Anterior cingulate cortex (tissue), 58 donors: ENCODE measurements at regions not wholly inside any gene's neighbourhood (a gene's known extent, or its start where the extent isn't known, plus 50 kb on each side); places are given as distances from the start of the nearest gene placed in this dataset.

Experiments used
- DNase-seq, 58 donors: peaks; one replicate each; lab custom pipeline; 2025; lab: John Stamatoyannopoulos, UW

DNA sequence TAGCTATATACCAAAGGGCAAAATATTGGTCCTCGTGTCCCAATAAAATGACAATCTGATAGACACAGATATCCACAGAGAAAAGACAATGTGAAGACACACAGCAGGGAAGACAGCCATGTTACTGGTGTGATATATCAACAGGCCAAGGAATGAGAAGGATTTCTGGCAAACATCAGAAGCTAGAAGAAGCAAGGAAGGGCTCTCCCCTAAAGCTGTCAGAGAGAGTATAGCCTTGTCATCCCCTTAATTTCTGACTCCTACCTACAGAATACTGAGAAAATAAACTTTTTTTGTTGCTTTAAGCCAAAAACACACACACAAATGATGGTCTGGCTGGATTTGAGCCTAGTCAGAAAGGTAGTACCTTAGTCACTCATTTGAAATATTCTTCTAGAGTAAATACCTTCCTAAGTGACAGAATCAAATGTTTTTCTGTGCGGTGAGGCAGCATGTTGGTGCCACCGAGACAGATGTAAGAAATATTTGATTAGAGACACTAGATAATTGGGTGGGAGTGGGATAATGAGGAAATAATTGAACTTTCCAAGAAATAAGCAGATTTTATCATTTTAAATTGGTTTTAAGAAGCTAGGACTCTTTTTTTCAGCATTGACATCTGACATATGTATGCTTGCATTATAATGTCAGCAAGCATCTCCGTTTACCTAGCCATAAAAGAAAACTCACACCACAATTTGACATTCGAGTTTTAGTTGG is 123.4 kb upstream of the TFAP2D start:
- DNase-seq, result no peak

DNA sequence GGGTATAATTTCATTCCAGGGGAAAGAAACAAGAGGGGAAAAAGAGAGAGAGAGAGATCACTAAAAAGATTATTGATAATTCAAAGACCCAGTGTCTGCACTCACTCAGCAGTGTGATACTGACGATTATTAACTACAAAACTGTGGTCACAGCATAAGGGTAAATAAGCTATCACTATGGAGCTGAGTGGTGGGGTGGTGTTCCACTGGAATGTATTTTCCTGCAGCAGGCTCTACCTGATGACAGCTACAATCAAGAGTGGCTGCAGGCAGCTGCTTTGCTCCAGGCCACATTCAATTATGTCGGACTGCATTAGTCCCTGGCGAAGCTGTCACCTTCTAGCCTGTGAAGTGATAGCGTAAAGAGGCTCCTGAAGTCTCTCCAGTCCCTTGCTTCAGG is 122.2 kb upstream of the TFAP2D start:
- DNase-seq, result no peak

DNA sequence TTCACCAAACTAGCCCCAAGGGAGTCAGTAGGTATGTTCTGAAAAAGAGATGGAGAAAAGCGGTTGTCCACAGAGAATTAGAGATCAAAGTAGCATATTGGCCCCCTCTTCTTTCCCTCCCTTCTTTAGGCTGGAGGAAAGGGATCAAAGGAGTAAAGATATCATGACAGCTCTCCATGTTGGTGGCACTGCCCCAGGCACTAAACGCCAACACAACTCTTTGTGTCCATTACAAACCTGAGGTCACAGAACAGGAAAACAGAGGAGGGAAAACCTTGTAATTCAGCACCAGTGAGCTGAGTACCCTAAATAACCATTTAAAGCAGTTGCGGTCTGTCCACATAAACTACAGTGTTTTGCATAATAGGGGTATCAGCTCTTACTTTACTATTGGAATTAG is 113.0 kb upstream of the TFAP2D start:
- no peak for DNase-seq

DNA sequence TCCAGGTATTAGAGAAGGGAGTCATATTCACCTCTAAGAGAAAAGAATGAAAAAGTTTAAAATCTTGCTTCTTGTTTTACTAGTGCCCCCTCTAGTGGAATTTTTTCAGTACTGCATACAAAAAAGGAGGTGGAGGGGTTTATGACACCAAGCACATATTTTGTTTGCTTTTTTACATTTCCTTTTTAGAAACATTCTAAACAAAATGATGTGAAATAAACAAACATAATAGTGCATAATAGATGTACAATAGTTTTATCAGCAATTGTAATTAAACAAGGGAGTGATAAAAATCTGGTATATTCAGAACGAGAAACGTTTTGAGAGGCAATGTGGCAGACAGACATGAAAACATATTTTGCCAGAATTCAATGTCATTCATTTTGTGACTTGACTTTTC is 111.0 kb upstream of the TFAP2D start:
- no peak for DNase-seq

DNA sequence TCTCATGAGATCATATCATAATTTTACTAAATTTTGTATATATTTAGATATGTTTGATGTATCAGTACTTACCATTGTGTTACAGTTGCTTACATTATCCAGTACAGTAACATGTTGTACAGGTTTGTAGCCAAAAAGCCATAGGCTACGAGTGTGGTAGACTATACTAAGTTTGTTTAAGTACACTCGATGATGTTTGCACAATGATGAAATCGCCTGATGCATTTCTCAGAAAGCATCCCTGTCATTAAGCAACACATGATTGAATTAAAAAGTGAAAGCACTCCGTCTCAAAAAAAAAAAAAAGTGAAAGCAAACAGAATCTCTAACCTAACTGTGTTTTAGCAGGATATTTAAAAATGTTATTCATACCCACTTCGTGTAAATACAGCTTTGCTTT is 104.9 kb upstream of the TFAP2D start:
- no peak for DNase-seq

DNA sequence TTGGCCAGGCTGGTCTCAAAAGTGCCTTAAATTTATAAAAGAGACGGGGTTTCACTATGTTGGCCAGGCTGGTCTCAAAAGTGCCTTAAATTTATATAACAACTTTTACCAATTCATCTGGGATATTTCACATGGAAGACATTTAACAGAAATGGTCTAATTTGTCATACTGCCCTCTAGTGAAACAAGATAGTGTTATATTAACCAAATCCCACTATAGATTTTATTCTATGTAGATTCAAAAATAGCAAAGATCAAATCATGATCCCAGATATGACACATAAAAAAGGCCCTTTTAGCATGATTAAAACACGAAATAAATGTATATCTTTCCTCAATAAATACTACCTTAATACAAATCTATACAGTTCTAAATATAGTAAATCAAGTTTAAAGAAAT is 102.8 kb upstream of the TFAP2D start:
- no peak for DNase-seq

DNA sequence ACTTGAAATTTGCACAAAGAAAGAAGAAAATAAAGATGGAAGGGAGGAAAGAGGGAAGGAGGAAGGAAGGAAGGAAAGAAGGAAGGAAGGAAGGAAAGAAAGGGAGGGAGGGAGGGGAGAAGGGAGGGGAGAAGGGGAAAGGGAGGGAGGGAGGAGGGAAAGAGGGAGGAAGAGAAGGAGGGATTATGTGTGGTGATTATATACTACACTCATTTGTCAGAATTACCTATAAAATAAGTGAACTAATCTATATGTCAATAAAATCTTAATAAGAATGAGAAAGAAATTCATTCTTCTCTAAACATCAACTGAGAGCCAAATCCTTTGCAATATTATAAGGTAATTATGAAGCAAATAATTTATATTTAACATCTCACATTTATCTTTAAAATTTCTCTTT is 77.9 kb upstream of the TFAP2D start:
- no peak for DNase-seq

DNA sequence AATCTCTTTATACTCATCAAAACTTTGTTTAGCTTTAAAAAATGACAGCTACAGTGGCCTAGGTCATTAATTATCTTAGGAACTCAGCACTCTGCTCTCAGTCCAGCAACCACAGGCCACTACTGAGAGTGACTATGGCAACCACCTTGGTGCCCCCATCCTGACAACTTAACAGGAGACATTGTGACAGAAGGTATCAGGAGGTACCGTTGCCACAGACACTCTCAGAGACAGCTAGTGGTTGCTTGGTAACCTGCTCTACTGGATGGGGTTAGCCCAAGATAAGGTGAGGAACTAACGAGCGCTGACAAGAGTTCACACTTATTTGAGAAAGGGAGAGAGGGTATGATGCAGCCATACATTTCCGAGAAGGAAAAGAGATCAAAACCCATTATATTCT is 76.1 kb upstream of the TFAP2D start:
- no peak for DNase-seq

DNA sequence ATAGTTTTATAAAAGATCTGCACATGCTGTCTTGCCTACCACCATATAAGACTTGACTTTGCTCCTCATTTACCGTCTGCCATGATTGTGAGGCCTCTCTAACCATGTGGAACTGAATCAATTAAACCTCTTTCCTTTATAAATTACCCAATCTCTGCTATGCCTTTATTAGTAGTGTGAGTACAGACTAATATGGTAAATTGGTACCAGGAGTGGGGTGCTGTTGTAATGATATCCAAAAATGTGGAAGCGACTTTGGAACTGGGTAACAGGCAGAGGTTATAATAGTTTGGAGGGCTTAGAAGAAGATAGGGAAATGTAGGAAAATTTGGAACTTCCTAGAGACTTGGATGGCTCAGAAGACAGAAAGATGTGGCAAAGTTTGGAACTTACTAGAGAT is 64.2 kb upstream of the TFAP2D start:
- no peak for DNase-seq

DNA sequence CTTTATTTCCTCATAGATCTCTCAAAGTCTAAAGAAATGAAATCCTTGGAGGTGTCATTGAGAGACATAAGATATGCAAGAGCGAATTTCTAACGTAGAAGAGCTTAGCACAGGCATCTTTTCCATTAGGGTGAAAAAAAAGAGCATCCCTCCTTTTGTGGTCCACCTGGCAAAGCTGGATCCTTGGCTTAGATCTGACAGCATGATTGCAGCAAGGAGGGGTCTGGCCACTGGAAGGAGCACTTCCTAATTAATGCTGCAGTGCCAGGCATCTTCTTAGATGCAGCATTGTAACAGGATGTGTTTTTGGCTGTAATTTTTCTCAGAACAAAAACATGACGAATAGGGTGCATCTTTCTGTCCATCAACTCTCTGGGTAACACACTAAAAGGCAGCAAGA is 60.1 kb upstream of the TFAP2D start:
- DNase-seq, result no peak

DNA sequence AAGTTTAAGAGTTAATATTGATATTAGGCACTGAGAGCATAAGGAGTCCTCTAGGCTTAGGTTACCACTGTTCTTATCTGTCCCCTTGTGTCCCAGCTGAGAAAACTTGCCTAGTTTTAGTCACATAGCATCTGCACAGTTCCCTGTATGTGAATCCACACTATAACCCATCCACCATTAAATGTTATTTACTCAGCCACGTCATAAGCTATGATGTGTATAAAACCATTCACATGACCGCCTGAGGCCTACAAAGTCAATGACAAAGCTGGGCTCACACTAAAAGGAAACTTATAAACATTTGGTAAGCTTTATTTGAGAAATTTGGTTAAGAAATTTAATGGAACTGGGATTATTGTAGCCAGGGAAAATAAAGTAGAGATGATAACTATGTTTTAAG is 59.2 kb upstream of the TFAP2D start:
- DNase-seq, result no peak

DNA sequence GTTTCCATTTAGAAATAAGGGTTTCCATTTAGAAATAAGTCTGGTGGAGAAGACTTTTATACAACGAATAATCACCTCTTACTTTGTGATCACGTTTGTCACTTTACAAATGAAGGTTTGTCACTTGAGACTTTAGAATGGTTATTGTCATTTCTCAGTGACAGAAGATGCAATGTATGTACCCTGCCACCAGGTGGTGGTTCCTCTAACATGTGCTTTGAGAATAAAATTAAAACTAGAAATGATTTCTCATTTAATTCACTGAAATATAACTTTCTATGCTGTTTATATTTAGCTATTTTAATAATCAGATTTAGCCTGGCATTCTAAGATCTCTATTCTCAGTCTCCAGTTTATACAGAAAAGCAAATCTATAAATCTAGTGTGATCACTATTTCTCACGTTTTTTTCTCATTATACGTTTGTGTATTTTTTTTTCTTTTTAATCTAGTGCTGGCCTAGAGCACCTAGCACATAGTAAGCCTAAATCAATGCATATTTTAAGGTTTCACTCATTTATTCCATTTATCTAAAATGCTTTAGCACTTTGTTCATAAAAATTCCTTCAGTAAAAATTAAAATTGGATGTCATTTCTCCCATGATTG is 57.4 kb upstream of the TFAP2D start:
- DNase-seq, result peak in 1 of 58 donors; percentile 0

DNA sequence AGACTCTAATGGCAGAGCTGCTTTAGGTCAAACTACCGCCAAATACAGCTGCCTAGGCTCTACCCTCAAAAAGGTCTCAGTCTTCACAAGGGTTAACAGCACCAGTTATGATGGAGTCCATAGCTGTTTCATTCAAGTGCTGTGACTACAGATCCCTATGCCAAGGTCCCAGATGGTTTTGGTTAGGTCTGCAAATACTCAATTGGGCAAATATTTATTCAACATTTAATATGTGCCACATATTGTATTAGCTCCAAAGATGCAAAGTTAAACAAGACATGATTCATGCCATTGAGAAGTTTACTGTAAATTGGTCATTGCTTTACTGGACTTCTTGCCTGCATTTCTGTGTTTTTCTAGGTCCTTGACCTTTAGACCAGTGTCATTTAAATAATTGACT is 55.8 kb upstream of the TFAP2D start:
- DNase-seq, result no peak

DNA sequence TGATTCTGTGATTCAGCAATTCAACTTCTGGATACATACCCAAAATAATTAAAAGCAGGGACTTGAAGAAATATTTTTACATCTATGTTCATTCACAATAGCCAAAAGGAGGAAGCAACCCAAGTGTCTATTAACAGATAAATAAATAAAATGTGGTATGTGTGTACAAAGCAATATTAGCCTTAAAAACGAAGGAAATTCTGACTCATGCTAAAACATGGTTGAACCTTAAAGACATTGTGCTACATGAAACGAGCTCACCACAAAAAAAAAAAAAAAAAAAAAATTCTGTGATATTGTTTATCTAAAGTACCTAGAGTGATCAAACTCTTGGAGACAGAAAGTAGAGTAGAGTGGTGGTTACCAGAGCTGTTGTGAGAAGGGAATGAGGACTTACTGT is 54.8 kb upstream of the TFAP2D start:
- no peak for DNase-seq

DNA sequence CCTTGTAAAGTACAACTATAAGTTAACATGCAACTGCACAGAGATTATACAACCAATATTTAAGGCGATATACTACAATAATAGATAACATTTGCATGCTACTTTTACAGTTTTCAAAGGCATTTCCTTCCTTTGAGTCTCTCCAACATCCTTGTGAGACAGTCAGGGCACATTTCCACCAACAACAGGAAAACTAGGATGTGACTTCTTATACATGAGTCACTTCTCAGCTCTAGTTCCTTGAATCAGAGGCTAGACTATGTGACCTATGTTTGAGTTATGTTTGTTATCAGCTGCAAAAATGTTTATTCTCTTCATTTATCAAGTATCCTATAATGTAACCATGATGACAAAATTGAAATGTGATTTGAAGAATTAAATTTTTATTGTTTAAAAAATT is 51.7 kb upstream of the TFAP2D start:
- DNase-seq, result no peak
